HK-2 (cell line): ENCODE measurements at regions not wholly inside any gene's neighbourhood (a gene's known extent, or its start where the extent isn't known, plus 50 kb on each side); places are given as distances from the start of the nearest gene placed in this dataset.
"Not testable (repeated sequence)": the region's sequence is repeated elsewhere in the genome, so short reads cannot be mapped to it uniquely, and the experiment has no call there.

Experiments used
- DNase-seq: peaks from one replicate; pipeline ENCODE4 v3.0.0-alpha.2; 2018; ENCODE audit not compliant: unreplicated experiment

DNA sequence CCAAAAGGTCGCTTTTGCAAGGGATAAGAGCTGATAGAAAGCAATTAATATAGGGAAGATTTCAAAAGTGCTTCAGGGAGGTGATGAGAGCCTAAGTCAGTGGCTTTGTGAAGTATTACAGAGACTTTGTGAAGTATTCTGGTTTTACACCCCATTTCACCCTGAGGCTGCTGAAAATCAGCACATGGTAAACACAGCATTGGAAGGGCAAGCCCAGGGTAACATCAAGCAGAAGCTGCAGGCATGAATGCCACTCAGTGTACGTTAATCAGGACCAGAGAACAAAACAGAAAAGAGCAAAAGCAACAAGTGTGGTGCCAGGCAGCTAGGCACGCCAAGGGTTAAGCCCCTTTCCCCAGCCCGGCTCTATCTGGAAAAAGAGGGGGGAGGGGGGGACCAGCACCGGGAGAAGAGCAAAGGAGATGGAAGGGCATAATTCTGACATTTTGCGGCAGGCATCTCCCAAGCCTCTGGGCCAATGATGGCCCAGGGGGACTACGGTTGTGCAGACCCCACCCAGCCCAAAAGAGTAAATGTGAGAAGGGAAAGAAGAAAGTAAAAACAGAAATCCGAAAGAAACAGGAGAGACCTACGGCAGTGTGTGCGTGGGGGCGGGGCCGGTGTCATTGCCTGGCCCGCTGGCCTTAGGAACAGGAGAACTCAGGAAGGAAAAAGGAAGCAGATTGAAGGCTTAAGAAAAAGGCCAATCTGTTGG lies 58.9 kb downstream of the DHRS2 start:
- no peak for DNase-seq

DNA sequence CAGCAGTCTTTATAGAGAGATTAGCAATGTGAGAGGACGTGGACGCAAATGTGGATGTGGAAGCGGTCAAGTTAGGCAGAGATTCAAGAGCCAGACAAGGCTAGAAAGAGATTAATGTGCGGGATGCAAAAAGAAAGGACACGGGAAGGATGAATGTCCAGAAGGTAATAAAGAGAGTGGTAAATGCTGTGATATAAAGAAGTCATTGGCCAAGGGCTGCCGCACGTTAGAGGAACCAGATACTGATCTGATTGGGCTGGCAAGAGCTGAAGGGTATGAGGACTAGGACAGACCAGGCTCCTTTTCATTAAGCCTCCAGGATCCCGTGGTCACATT lies 59.5 kb downstream of the DHRS2 start:
- DNase-seq: no peak

DNA sequence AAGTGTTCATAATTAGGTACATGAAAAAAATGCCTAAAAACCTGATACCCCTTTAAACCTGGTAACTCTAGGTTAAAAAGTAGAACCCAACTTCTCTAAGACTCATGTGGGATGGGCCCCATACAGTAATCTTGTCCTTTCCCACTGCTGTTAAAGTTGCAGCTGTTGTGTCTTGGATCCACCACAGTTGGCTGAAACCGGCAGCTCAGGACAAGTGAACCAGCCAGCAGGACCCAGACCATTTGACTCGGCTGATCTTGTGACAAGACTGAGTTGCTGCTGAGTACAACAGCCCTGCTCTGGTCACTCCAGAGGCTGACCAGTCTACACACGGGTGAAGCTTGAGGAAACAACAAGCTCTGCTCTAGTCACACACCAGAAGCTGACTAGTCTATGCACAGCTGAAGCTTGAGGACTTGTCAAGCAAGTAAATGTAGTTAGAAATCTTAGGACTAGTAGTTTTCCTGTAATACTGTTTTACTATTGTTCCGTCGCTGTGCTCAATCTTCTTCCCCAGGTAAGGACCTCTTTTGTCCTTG lies 60.6 kb downstream of the DHRS2 start:
- DNase-seq: no peak

DNA sequence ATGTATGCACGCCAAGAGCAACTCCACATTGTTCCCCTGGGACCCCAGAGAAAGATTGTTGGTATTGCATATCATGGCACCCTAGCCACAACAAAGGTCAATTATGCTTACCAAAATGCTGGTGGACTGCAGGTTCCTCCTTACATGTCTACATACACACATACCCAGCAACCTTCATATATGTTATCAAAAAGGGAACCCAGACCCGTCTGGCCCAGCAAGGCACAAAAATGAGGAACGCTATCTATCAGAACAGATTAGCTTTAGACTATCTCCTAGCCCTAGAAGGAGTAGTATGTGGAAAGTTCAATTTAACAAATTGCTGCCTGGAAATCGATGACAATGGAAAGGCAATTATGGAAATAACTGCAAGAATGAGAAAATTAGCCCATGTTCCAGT lies 61.5 kb downstream of the DHRS2 start:
- no peak for DNase-seq

DNA sequence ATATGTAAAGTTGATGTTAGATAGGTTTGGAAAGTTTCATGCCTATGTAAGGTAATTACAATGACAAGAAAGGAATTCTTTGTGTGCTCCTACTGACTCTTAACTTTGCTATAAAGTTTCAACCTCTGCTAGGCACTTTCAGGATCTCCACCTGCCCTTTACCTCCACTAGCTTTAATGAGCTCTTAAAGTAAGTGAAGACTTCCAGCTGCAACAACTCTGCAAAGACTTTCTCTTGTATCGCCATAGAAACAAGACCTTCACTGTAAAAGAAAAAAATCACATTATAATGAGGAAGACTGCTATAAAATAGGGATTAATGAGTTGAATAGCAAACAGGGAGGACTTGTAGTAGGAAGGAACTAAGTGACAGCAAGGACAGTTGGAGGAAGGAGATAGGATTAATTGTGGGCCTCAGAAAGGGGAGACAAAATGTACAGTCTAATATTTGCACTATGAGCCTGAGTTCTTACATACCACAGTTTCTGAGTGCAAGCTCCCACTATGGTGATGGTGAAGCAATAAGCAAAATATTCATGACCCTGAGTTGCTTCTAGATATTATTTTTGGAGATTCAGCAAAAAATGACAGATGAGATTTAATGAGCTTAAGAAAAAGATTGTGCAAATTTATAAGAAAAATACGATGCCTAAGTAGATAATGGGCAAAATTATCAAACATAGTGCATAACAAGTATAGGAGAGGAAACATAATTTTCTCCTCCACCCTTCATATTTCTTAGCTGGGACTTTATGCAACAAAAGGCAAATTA lies 66.7 kb downstream of the DHRS2 start:
- no peak for DNase-seq

DNA sequence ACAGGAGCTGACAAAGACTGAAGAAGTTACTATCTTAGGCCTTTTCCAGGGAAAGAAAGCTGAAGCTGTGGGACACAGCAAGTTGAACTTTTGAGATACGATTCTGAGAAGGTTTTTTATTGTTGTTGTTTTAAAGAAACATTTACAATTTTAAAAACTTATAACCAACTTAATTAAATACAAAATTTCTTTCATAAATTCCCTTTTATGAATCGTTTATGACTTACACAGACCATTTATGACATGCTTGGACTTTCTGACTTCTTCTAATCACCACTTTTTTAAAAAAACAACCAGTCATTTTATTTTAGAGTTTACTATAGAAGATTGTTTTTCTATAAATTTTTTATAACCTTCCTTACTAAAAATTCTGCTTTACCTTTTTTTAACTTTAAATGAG lies 68.7 kb downstream of the DHRS2 start:
- DNase-seq: no peak

DNA sequence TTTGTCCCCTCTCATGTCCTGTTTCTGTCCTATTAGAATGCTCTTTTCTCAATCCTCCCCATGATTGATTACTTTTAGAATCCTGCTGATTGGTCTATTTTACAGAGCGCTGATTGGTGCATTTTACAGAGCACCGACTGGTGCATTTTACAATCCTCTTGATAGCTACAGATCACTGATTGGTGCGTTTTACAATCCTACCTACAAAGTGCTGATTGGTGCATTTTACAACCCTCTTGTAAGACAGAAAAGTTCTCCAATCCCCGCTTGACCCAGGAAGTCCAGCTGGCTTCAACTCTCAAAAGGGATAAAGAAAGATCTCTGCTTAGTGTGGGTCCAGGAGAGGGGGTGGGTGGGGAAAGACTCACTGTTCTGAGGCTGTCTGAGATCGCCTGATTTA lies 71.3 kb downstream of the DHRS2 start:
- DNase-seq: no peak

DNA sequence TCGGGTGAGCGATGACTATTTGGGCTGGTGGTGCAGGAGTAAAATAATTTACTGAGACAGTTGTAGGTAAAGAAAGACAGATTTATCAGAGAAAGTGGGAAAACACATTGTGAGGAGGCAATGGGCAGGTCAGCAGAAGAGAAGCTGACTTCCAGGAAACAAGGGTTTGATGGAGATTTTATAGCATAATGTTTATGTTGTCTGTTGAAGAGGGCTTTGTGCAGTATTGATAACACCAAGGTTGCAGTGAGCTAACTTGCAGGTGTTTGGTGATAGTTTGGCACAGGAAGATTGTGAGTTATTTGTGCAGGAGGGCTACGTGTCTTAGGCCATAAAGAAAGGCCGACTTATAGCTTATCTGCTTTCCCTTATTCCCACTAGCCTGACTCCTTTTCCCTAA lies 72.2 kb downstream of the DHRS2 start:
- no peak for DNase-seq

DNA sequence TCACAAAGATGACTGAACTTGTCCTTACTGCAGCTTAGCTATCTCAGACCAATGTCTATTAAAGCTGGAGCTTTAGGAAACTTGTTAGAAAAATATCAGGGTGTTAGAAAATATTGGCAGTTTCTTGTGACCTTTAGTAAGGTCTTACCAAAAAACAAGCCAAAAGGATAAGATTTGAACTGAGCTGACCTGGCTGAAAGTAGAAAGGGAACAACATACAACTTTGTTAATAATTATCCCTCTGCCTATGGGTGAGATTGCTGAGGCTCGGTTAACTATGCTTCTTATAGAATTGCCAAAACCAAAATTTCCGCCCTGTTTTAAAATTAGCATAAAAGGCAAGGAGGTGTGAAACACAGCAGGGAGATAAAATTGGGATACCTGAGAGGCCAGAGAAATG lies 73.8 kb downstream of the DHRS2 start:
- DNase-seq: no peak

DNA sequence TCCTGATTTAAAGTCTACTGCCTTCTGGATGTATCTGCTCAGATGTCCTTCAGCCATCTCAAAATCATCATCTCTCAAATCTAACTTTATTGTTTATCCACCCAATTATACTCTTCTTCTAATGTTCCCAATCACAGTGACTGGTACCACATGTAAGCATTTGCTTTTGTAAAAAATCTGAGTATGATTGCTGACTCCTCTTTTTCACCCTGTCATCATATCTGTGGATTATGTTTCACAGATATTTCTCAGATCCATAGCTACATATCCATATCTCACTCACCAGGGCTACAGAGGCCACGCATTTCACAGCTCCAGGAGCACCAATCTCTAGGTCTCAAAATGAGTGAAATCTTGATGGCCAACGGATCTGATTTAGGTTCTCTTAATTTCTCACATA lies 76.1 kb downstream of the DHRS2 start:
- DNase-seq: no peak

DNA sequence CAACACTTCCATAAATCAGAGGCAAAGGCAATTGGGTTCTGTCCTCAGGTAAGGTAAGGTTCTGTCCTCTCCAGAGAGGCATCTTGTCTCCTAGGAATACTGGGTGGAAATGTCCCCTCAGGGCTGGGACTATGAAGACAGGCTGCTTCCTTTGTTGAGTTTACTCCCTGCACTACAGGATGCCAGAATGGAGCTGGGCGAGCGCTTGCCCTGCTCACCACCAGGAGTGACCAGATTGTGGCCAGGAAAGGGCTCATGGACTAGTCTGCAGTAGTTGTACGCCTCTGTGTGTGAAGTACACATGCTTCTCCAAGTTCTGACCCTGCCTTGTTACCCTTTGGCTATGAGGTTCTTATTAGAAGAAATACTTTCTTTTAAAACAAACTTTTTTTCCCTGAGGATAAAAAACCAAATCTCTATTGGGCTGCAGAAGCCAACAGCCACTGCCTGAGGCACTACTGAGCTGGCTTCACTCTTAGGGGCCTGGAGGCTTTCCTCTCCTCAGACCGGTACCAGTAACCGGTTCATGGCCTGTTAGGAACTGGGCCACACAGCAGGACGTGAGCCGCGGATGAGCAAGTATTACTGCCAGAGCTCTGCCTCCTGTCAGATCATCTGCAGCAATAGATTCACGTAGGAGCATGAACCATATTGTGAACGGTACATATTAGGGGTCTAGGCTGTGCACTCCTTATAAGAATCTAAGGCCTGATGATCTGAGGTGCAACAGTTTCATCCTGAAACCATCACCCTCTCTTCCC lies 83.2 kb downstream of the DHRS2 start:
- DNase-seq: no peak

DNA sequence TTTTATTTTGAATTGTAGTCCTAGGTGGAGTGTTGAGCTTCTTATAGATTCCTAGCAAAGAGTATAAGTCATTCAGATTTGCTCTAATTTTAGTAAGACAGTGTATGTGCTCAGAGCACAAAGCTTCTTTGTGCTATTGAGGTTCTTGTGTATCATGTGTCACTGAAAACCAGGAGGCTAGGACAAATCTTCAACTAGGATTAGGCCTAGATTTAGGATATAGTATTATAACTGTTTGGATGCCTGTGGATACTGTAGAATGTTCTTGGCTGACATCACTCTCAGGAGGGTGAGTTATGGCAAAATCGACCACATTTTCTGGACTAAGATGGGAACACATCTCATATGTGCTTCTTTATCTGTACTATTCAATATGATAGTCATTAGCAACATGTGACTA lies 86.5 kb downstream of the DHRS2 start:
- DNase-seq: no peak

DNA sequence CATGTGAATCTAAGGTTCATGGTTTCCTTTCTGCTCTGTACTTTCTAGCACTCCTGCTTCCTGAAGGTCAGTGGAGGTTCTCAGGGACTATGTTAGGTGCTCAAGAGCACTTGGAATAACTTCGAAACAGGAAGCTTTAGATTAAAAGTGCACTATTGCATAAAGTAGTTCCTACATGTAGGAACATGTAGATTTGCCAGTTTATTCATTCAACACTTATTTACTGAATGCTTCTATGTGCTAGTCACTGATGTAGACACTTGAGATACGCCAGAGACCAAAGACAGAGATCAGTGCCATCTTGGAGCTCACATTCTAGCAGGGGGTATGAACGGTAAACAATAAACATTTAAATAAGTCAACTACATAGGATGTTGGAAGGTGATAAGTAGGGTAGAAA lies 87.7 kb downstream of the DHRS2 start:
- no peak for DNase-seq

DNA sequence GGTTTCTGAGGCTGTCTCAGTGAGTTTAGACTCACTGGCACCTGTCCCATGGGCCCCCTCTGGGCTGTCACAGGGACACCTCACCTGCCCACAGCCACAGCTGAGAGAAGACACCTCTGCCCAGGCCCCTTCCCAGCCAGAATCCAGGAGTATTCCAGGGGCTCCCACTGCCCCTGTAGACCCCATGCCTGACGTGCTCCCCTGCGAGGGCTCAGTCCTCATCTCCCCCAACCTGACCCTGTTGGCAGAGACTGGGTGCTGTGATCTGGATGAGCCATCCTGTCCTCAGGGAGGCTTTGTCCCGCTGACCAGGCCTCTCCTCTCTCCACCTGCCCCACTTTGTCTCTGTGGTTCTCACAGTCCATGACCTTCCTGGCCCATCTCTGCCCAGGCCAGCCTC lies 89.4 kb downstream of the DHRS2 start:
- no peak for DNase-seq

DNA sequence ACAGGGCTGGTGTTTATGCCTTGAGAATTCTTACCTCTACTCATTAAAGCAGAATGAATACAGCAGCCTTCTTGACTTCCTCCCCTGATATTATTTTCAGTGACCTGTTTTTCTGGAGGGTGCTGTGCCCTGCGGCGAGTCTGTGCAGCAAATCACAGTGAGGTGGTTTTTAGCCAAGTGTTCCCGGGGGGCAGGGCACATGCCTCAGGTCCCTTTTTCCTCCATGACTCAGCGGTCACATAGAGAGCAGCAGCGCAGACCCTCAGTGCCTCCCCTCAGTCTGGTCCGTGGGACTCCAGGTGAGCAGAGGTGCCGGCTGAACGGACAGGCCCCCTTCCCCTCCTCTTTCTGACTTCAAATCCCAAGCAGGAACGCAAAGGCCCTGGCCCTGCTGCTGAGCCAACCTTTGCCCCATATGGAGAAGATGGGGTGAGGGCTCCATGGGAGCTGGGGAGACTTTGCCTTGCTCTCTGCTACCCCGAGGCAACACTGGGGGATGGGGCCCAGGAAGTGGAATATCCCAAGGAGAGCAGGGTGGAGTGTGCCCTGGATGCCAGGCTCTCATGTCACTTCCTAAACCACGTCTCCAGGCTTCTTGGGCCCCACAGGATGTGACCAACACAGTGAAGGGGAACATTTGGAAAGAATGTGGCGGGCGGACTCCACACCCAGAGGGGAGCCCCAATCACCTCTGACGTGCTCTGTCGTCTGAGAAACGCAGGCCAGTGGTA lies 90.0 kb downstream of the DHRS2 start:
- DNase-seq: no peak

DNA sequence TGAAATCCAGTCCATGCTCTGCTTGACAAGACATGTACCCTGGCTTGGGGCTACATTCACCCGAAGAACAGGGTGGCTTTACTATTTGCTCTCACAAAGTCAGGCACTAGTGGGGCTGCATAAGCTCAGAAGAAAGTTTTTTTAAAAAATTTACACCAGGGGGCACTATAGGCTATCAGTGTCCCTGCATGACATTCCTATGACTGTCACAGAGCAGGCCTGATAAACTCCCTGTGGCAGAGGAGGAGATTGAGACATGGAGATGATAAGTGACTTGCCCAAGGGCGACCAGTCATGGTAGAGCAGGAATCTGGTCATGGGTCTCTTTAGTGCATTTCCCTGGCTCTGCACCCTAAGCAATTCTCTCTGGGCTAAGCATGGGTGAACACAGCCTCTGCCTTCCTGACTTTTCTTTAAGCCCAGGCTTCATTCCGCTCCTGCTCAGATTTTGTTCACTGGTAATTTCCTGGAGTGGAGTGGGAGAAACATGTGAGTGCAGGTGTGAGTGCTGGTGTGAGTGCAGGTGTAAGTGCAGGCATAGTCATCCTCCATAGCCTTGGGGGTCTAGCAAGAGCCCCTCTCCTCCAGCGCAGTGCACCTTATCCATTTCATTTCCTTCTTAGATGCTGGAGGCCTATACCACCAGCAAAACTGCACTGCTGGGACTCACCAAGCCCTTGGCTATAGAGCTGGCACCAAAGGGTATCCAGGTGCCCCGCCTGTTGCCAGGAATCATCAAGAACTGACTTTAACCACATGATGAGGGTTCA lies 91.6 kb downstream of the DHRS2 start:
- DNase-seq: peak; percentile 16

DNA sequence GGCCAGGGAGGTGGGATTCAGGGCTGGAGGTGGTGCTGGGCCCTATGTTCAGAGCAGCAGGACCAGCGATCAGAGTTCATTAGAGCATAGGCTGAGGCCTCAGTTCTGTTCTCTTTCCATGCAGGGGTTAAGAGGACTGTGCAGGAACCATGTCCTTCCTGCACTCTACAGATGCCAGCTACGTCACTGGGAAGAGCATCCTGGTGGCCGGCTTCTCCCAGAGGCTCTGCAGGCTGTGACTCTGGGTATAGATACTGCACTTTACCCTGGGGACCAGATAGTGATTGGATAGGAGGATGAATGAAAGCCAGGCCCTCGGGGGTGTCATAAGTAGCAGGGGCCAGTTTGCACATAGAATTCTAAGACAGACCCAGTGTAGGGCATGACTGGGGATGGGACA lies 92.6 kb downstream of the DHRS2 start:
- no peak for DNase-seq

DNA sequence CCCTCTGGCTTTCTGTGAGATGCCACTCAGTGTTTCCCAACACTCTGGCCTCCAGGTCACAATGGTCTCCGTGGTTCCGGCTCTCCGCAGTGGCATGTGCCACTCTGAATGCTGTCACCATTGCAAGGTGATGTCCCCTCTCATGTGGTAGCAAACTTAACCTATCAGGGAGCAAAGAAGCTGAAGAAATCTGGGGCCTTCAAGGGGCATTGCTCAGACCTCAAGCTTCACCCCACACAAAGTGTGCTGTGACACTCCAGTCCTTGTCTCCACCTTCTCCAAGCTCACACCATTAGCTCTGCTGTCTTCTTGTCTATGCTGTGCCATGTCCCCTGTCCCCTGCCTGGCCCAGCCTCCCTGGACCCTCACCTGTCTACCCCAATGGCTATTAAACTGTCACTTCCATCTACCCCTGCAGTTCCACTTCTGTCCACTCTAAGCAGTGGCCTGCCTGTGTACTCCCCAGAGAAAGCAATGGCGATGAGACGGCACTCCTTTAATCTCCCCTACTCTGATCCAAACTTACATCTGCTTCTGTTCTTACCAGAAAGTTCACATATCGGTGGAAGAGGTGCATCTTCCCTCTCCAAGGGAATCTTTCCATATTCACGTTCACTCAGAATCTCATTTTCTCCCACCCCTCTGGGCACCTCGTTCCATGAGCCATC lies 93.7 kb downstream of the DHRS2 start:
- no peak for DNase-seq

DNA sequence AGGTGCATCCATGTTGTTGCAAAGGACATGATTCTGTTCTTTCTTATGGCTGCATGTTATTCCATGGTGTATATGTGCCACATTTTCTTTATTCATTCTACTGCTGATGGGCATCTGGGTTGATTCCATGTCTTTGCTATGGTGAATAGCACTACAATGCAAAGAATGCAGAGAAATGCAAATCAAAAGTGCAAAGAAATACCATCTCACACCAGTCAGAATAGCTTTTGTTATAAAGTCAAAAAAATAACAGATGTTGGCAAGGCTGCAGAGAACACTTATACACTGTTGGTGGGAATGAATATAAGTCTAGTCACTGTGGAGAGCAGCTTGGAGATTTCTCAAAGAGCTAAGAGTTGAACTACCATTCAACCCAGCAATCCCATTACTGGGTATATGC lies 99.2 kb downstream of the DHRS2 start:
- DNase-seq: no peak

DNA sequence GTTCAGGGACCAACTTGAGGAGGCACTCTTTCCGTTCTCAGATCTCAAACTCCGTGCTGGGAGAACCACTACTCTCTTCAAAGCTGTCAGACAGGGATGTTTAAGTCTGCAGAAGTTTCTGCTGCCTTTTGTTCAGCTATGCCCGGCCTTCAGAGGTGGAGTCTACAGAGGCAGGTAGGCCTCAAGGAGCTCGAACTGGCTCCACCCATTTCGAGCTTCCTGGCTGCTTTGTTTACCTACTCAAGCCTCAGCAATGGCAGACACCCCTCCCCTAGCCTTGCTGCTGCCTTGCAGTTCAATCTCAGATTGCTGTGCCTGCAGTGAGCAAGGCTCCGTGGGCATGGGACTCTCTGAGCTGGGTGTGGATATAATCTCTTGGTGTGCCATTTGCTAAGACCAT lies 108.2 kb downstream of the DHRS2 start:
- DNase-seq: not testable (repeated sequence)

DNA sequence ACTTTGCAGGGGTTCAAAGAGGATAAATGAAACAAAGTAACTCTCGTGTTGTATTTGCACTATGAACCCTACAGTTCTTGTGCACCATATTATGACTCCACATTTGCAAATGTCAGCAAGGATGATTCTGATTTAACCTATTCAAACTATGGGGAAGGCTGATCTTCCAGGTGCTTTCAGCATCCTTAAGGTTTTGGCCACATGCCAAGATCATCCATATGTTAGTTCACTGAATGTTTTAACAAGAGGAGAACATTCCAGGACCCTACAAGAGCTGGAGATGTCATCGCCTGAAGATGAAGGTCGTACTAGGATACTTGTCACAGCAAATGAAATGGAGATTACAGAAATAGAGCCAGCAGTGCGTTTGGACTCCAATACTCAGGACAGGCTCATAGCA lies 114.2 kb downstream of the DHRS2 start:
- DNase-seq: no peak
